Lower lobe of right lung (tissue), 2 donors: ENCODE measurements at regions not wholly inside any gene's neighbourhood (a gene's known extent, or its start where the extent isn't known, plus 50 kb on each side); places are given as distances from the start of the nearest gene placed in this dataset.

ENCODE experiments used
- ATAC-seq, 2 donors: fragments of 200-7000 bp; cut with Tn5 transposase; one replicate each; pipeline ENCODE4 v1.9.1; 2020 to 2022; ENCODE audit warnings: mild to moderate bottlenecking in 2 of 2, moderate library complexity in 2 of 2
- DNase-seq: peaks from one replicate; pipeline ENCODE4 v3.0.0-alpha.2; 2020
- H3K27ac ChIP-seq: fragments of 200-600 bp; one replicate; pipeline ENCODE4 v1.8.0; 2022
- H3K27me3 ChIP-seq: fragments of 200-600 bp; one replicate; pipeline ENCODE4 v1.8.0; 2022; ENCODE audit warnings: low read depth
- H3K36me3 ChIP-seq: fragments of 200-600 bp; one replicate; pipeline ENCODE4 v1.8.0; 2022; ENCODE audit warnings: mild to moderate bottlenecking
- H3K4me1 ChIP-seq: fragments of 200-600 bp; one replicate; pipeline ENCODE4 v1.8.0; 2022
- H3K4me3 ChIP-seq: fragments of 200-600 bp; one replicate; pipeline ENCODE4 v1.8.0; 2022; ENCODE audit warnings: mild to moderate bottlenecking
- H3K9me3 ChIP-seq: fragments of 200-600 bp; one replicate; pipeline ENCODE4 v1.8.0; 2022
- CTCF ChIP-seq: fragments of 200-600 bp; IDR thresholded peaks from one replicate; pipeline ENCODE4 v1.8.0; 2022; ENCODE audit warnings: antibody characterized with exemption, mild to moderate bottlenecking
- intact Hi-C: fragments of 100-400 bp; cut with DNase I; formaldehyde crosslinking; loops from one replicate; pipeline ENCODE4 v1.11.0; 2022
- donor health status: DM: no; HTN: yes; CAD: no; lungs with severe emphysema.

GRCh38 chr21:36237441-36237840, 80.8 kb downstream of the DOP1B start:
- Histone ChIP-seq H3K4me3 (no peak overlapping the region), H3K27ac (no peak overlapping the region), H3K9me3 (no peaks in the 10 kb centered on the region), H3K27me3 (no peaks in the 10 kb centered on the region), H3K36me3 (peaks cover 40% of the 10 kb centered on the region), H3K4me1 (peaks cover 16% of the 10 kb centered on the region)
- intact Hi-C loops = no loop called here
- ATAC-seq (no peak), DNase-seq (no peak)
- no peak for TF ChIP-seq CTCF

GRCh38 chr21:36239585-36239984, 80.4 kb upstream of the MORC3 start:
- no peak overlapping the region for H3K27ac ChIP-seq
- intact Hi-C loops = no loop called here
- H3K36me3 ChIP-seq = peaks cover 47% of the 10 kb centered on the region
- no peak for DNase-seq
- no peaks in the 10 kb centered on the region for H3K9me3 ChIP-seq
- H3K27me3 ChIP-seq = no peaks in the 10 kb centered on the region
- ATAC-seq = no peak
- TF ChIP-seq CTCF = no peak
- no peak overlapping the region for H3K4me3 ChIP-seq
- peaks cover 6% of the 10 kb centered on the region for H3K4me1 ChIP-seq

- H3K4me3 ChIP-seq = no peak overlapping the region
- no peaks in the 10 kb centered on the region for H3K4me1 ChIP-seq
- H3K9me3 ChIP-seq = no peaks in the 10 kb centered on the region
- peaks cover 68% of the 10 kb centered on the region for H3K36me3 ChIP-seq
- H3K27me3 ChIP-seq = no peaks in the 10 kb centered on the region
- H3K27ac ChIP-seq = no peak overlapping the region
- no peak for TF ChIP-seq CTCF
- ATAC-seq = no peak
- intact Hi-C loops = no loop called here
- DNase-seq = no peak
Observed at GRCh38 chr21:36241717-36242116, 78.3 kb upstream of the MORC3 start.

- Histone ChIP-seq H3K4me3 (no peak overlapping the region), H3K4me1 (no peaks in the 10 kb centered on the region), H3K27ac (no peak overlapping the region), H3K36me3 (peaks cover 75% of the 10 kb centered on the region), H3K27me3 (no peaks in the 10 kb centered on the region), H3K9me3 (no peaks in the 10 kb centered on the region)
- TF ChIP-seq CTCF = no peak
- intact Hi-C loops = no loop called here
- DNase-seq (no peak), ATAC-seq (no peak)
Observed at GRCh38 chr21:36245115-36245514, 74.9 kb upstream of the MORC3 start.

- no peak for TF ChIP-seq CTCF
- Histone ChIP-seq H3K36me3 (peaks cover 75% of the 10 kb centered on the region), H3K27ac (no peak overlapping the region), H3K9me3 (no peaks in the 10 kb centered on the region), H3K4me1 (no peaks in the 10 kb centered on the region), H3K4me3 (no peak overlapping the region), H3K27me3 (no peaks in the 10 kb centered on the region)
- DNase-seq = no peak
- ATAC-seq = no peak
- intact Hi-C loops = no loop called here
Observed at GRCh38 chr21:36245649-36246048, 74.3 kb upstream of the MORC3 start.

- no peaks in the 10 kb centered on the region for H3K4me1 ChIP-seq
- H3K9me3 ChIP-seq = no peaks in the 10 kb centered on the region
- DNase-seq (peak; percentile 65), ATAC-seq (peak; percentile 67 to 76)
- intact Hi-C loops = no loop called here
- peaks cover 80% of the 10 kb centered on the region for H3K36me3 ChIP-seq
- no peak overlapping the region for H3K27ac ChIP-seq
- no peaks in the 10 kb centered on the region for H3K27me3 ChIP-seq
- H3K4me3 ChIP-seq = no peak overlapping the region
- no peak for TF ChIP-seq CTCF
Observed at GRCh38 chr21:36246080-36246631, 73.8 kb upstream of the MORC3 start.
